Epithelial cell of prostate (primary cell): ENCODE measurements at regions not wholly inside any gene's neighbourhood (a gene's known extent, or its start where the extent isn't known, plus 50 kb on each side); places are given as distances from the start of the nearest gene placed in this dataset.
"Not testable (repeated sequence)": the region's sequence is repeated elsewhere in the genome, so short reads cannot be mapped to it uniquely, and the experiment has no call there.

Experiments
- DNase-seq: peaks from one replicate; pipeline ENCODE4 v3.0.0-alpha.2; 2011; ENCODE audit warnings: low read depth, low spot score
- H3K27ac ChIP-seq: fragments of 450-650 bp; 2 replicates; pipeline ENCODE4 v1.5.1; 2017; ENCODE audit warnings: mild to moderate bottlenecking

- no peak for DNase-seq
- no peak overlapping the region for H3K27ac ChIP-seq
Measured at GRCh38 chr12:27133022-27133590, 50.7 kb upstream of the C12orf71 start.

- no peak overlapping the region for H3K27ac ChIP-seq
- DNase-seq = no peak
Measured at GRCh38 chr12:27140478-27140969, 58.1 kb upstream of the C12orf71 start.

- DNase-seq = peak; percentile 14
Measured at GRCh38 chr12:27142101-27142721, 59.8 kb upstream of the C12orf71 start.

GRCh38 chr12:27143256-27144069, 61.1 kb upstream of the C12orf71 start:
- no peak for DNase-seq
- H3K27ac ChIP-seq = no peak overlapping the region

More at GRCh38 chr12:27142101-27142721, 59.8 kb upstream of the C12orf71 start:
- H3K27ac ChIP-seq = no peak overlapping the region

GRCh38 chr12:27145725-27146124, 63.3 kb upstream of the C12orf71 start:
- H3K27ac ChIP-seq, DNase-seq: not testable (repeated sequence)

GRCh38 chr12:27148373-27148772, 66.0 kb upstream of the C12orf71 start:
- DNase-seq = no peak

GRCh38 chr12:27148791-27149190, 66.4 kb upstream of the C12orf71 start:
- no peak for DNase-seq
- no peak overlapping the region for H3K27ac ChIP-seq

More at GRCh38 chr12:27148373-27148772, 66.0 kb upstream of the C12orf71 start:
- H3K27ac ChIP-seq = no peak overlapping the region

- DNase-seq = no peak
Measured at GRCh38 chr12:27151479-27151878, 69.1 kb upstream of the C12orf71 start.

GRCh38 chr12:27158297-27158696, 75.9 kb upstream of the C12orf71 start:
- no peak for DNase-seq
- H3K27ac ChIP-seq = no peak overlapping the region

More at GRCh38 chr12:27151479-27151878, 69.1 kb upstream of the C12orf71 start:
- no peak overlapping the region for H3K27ac ChIP-seq

- DNase-seq = no peak
- H3K27ac ChIP-seq = peak overlapping the region; percentile 65
Measured at GRCh38 chr12:27161458-27162228, 79.3 kb upstream of the C12orf71 start.

GRCh38 chr12:27162229-27162537, 79.8 kb upstream of the C12orf71 start:
- peak overlapping the region; percentile 65 for H3K27ac ChIP-seq
- no peak for DNase-seq

GRCh38 chr12:27163048-27163715, 80.8 kb upstream of the C12orf71 start:
- no peak for DNase-seq
- peak overlapping the region; percentile 65 for H3K27ac ChIP-seq

- DNase-seq = no peak
- H3K27ac ChIP-seq = no peak overlapping the region
Measured at GRCh38 chr12:27163894-27164293, 80.2 kb upstream of the STK38L start.

- DNase-seq = no peak
- no peak overlapping the region for H3K27ac ChIP-seq
Measured at GRCh38 chr12:27164330-27165040, 79.6 kb upstream of the STK38L start.

GRCh38 chr12:27165958-27166357, 78.1 kb upstream of the STK38L start:
- DNase-seq, H3K27ac ChIP-seq: not testable (repeated sequence)

GRCh38 chr12:27171494-27171893, 72.6 kb upstream of the STK38L start:
- not testable (repeated sequence) for DNase-seq, H3K27ac ChIP-seq

- H3K27ac ChIP-seq = peak overlapping the region; percentile 78
- DNase-seq = peak; percentile 75
Measured at GRCh38 chr12:27176765-27177164, 67.3 kb upstream of the STK38L start.

- H3K27ac ChIP-seq = peak overlapping the region; percentile 78
- peak; percentile 70 for DNase-seq
Measured at GRCh38 chr12:27177706-27178105, 66.4 kb upstream of the STK38L start.

- DNase-seq = no peak
- peak overlapping the region; percentile 78 for H3K27ac ChIP-seq
Measured at GRCh38 chr12:27178255-27178654, 65.8 kb upstream of the STK38L start.
